NCI-H1105 treated with DMSO at 0.1 percent for 48 hours (cell line): ENCODE measurements at regions not wholly inside any gene's neighbourhood (a gene's known extent, or its start where the extent isn't known, plus 50 kb on each side); places are given as distances from the start of the nearest gene placed in this dataset.

ENCODE experiments used
- DNase-seq: peaks from one replicate; lab custom pipeline; 2025; lab: John Stamatoyannopoulos, UW

- DNase-seq = no peak
Measured at GRCh38 chr13:47332149-47332548, 435.3 kb upstream of the HTR2A start.

- DNase-seq = no peak
Measured at GRCh38 chr13:47330031-47330430, 433.2 kb upstream of the HTR2A start.

GRCh38 chr13:47327861-47328260 lies 431.0 kb upstream of the HTR2A start:
- DNase-seq = no peak

- DNase-seq = no peak
Measured at GRCh38 chr13:47326061-47326460, 429.2 kb upstream of the HTR2A start.

GRCh38 chr13:47317356-47317755 lies 420.5 kb upstream of the HTR2A start:
- no peak for DNase-seq

GRCh38 chr13:47310401-47310800 lies 413.5 kb upstream of the HTR2A start:
- peak; percentile 3 for DNase-seq

GRCh38 chr13:47306991-47307390 lies 410.1 kb upstream of the HTR2A start:
- no peak for DNase-seq

- no peak for DNase-seq
Measured at GRCh38 chr13:47303626-47304025, 406.8 kb upstream of the HTR2A start.

- no peak for DNase-seq
Measured at GRCh38 chr13:47299304-47299703, 402.5 kb upstream of the HTR2A start.

GRCh38 chr13:47298506-47298905 lies 401.7 kb upstream of the HTR2A start:
- no peak for DNase-seq

- no peak for DNase-seq
Measured at GRCh38 chr13:47294691-47295090, 397.8 kb upstream of the HTR2A start.

- no peak for DNase-seq
Measured at GRCh38 chr13:47291107-47291656, 394.3 kb upstream of the HTR2A start.

- DNase-seq = no peak
Measured at GRCh38 chr13:47289567-47289966, 392.7 kb upstream of the HTR2A start.

GRCh38 chr13:47288546-47288945 lies 391.7 kb upstream of the HTR2A start:
- no peak for DNase-seq

- no peak for DNase-seq
Measured at GRCh38 chr13:47287291-47287751, 390.5 kb upstream of the HTR2A start.

GRCh38 chr13:47281991-47282390 lies 385.1 kb upstream of the HTR2A start:
- DNase-seq = no peak

- no peak for DNase-seq
Measured at GRCh38 chr13:47279920-47280319, 383.1 kb upstream of the HTR2A start.

GRCh38 chr13:47277774-47278173 lies 380.9 kb upstream of the HTR2A start:
- DNase-seq = no peak

- DNase-seq = no peak
Measured at GRCh38 chr13:47268270-47268669, 371.4 kb upstream of the HTR2A start.

- DNase-seq = no peak
Measured at GRCh38 chr13:47258384-47258783, 361.5 kb upstream of the HTR2A start.

GRCh38 chr13:47256618-47257017 lies 359.8 kb upstream of the HTR2A start:
- no peak for DNase-seq

- no peak for DNase-seq
Measured at GRCh38 chr13:47252627-47253026, 355.8 kb upstream of the HTR2A start.

- no peak for DNase-seq
Measured at GRCh38 chr13:47251771-47252170, 354.9 kb upstream of the HTR2A start.

GRCh38 chr13:47250146-47250545 lies 353.3 kb upstream of the HTR2A start:
- DNase-seq = no peak

GRCh38 chr13:47249266-47249665 lies 352.4 kb upstream of the HTR2A start:
- no peak for DNase-seq
